GM19238 (cell line): ENCODE measurements at regions not wholly inside any gene's neighbourhood (a gene's known extent, or its start where the extent isn't known, plus 50 kb on each side); places are given as distances from the start of the nearest gene placed in this dataset.

Source experiments
- DNase-seq: peaks from one replicate; pipeline ENCODE4 v3.0.0; 2011; ENCODE audit warnings: low spot score; ENCODE audit not compliant: insufficient read length

DNA sequence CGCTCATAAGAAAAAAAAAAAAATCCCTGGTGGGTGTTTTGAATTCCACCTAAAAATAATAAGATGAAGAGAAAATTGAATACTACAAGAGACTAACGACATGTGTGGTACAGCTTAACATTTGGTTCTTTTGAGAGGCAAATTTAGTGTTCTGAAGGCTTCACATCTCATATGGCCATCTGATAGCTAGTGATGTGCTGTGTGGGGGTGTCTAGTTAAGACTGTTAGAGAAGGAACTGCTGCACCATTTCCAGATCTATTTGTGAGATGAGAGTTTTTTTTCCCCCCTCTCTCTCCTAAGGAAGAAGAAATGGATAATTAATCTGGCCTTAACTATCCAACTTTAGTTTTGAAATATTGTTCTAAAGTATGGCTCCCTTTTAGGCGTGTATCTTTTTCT lies 321.6 kb downstream of the SLC4A3 start:
- no peak for DNase-seq

DNA sequence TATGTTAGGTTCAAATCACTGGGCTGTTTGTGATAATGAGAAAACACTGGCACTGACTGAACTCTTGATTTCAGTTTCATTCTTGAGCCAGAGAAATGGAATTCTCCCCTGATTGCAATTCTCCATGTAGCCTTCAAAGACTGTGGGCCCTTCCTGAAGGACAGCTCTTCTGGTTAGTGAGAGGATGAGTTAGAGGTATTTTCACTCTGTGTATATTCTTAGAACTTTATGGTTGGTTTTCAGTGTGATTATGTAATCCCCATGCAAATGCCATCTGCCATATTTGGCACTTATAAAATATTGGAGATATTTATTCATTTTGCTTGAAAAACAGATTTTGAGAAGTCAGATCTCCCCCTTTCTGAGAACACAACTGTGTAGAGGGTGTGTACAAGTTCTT lies 323.7 kb downstream of the SLC4A3 start:
- DNase-seq, result no peak

DNA sequence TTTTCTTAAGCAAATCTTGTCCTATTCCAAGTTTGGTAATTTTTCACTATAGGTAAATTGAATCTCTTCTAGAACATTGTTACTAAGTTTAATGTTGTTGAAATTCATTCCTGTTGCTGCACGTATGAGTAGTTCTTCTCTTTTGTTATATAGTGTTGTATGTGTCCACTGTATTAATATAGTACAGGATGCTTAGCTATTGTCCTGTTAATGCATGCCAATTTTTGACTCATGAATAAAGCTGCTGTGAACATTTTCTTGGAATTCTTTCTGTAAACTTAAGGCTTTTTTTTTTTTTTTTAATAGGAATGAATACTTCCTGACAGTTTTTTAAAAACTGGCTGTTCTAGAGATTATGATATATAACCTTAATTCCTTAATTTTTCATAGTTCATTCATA lies 326.9 kb downstream of the SLC4A3 start:
- no peak for DNase-seq

DNA sequence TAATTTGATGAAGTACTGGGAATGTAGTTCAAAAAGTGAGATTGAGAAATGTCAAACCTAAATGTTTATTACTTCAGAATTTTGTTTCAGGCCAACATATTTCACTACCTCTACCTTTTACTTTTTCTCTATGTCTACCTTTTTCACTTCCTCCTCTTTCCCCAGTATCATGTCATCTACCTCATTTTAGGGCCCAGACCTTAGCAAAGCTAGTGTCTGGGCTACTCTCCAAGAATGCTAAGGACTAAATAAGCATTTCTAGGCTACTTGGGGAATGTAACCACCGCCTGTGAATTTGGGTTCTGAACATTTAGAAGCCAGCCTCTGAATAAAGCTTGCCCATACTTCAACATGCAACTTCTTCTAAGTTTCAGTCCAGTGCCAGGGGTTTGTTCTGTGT lies 330.4 kb downstream of the SLC4A3 start:
- no peak for DNase-seq

DNA sequence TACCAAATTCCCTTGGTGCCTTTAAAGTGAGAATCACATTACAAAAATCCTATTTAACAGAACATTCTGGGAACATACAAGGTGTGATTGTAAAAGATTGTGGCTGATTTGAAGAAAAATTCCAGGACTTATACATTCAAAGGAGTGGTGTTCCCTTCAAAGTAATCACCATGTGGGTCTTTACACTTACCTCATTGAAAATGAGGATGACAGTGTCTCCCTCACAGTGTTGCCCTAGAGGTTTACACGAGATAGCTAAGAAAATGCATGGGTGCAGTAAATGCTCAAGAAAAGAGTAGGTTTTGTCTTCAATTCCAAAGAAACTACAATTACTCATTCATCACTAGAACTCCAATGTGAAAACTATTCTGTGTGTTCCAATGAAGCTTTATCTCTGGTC lies 331.5 kb downstream of the SLC4A3 start:
- DNase-seq, result no peak

DNA sequence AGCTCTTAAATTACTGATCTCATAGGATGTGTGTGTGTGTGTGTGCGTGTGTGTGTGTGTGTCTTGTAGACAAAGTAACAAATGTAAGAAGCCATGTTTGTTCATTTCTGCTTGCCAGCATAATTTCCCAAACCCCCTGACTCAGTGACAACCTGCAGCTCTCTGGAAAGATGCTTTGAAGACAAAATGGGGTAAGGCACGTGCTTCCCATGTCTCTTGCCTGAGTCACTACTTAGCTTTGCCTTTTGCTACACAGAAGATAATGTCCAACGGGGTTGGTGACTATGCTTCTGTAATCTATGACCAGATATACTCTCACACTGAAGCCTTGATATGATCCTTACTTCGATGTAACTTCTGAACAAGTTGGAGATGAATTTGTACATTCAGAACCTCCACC lies 332.0 kb downstream of the SLC4A3 start:
- DNase-seq, result no peak

DNA sequence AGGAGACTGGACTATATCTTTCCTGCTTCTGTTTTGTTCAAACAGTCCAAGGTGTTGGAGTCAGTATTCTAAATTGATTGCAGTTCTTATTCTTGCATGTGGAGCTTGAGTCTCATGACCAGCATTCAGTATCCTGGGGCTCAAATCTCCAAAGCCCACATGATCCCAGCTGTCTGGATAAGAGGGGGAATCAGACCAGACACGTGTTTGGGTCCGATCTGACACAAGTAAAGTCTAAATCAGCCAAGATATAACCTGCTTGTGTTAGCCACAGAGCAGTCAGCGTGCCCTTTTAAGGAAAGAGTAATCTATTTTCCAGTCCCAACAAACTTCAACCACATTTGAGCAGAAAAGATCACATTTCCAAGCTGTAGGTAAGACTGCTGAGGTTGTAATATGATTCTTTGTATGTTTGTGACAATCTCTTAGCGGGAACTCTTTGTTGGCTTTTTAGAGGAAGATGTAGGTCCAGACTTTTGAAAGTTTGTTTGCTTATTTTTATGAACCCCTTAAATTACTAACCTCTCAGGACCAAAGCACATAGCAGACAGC lies 334.6 kb downstream of the SLC4A3 start:
- no peak for DNase-seq

DNA sequence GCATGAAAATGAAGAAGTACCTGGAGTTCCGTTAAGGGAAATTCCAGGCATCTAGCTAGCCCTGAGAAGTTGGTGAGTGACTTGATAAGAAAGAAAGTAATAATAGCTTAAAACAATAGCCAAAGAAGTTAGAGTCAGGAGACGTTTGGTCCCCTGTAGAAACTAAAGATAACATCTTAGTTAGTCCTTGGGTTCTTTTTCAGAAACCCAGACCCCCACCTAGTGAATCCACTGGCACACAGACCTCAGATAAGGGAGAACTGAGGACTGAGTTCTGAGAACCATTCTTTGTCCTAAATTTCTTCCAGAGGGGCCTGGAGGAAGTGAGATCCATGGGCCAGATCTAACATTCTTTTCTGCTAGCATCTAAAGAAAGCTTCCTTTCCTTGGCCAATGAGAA lies 335.4 kb downstream of the SLC4A3 start:
- DNase-seq, result no peak

DNA sequence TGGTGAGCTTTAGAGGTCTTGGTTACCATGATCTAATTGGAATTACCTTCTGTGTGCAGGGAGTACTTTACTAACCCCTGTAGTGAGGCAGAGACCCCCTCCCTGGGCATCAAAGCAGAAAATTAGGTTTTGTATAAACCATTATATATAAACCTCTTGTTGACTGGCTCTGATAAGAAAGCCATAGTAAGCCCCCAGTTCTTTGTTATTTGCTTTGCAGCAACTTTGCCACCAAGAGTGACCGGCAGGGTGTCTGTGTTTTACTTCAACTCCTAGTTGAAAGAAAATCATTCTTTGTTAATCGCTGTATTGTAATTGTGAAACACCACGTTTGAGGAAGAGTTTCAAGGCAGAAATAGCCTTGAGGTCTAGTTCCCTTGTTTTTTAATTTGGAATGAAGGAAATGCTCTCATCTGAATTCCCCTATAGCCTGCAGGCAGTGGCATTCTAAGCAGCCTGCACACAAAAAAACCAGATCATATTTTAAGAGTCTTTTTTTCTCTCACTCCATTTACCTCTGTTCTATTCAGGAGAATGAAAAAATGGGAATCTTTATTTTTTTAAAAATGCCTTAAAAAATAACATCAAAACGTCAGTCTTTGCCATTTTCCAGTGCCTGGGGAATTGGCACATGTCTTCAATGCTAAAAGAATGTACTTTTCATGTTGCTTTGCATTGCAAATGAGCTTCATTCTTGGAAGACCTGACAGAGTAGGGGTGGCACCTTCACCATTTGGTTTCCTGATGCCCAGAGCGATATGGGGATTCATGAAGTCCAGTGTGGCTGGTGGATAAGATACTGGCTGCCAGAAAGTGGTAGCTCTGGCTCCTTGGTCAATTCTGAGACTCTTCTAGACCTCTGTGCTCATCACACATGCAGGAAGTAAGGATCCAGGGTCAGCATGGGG lies 338.1 kb downstream of the SLC4A3 start:
- DNase-seq, result no peak

DNA sequence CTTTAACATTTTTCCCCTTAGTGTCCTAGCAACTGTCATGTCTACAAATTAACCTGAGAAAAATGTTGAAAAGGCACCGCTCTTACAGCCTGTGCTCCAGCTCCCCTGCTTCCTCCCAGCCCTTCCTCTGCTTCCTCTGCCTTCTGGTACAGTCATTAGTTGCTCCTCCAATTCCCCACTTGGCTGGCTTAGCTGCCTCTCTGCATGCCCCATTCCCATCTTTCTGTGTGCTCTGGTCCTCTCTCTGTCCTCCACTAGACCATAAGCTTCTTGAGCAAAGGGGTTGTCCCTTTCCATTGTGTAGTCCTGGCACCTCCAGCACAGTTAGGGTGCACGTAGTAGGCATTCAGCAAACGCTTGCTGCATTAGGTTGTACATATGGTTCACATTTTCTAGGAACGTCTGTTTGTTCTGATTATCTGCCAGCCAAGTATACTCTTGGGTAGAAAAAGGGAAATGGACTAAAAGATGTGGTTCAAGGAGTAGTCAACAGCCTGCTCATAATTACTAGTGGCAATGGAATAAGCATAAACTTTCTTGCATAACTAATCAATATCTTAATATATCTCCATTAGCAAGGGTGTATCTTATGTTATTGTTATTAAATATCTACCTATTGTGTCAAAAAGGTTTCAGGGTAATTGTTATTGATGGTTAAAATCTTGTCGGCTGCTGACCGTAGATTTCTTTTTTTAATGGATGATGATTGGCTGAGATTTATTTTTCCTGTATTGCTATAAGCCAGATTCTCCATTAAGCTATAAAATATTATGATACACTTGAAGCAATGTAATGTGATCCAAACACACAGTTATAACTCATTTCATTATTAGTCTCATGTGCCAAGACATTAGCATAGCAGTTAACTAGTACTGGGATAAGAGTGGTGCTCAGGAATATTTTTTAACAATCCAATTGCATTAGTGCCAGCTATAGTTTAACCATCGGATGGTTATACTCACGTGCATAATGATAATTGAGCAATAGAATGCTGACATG lies 340.1 kb downstream of the SLC4A3 start:
- DNase-seq, result no peak

DNA sequence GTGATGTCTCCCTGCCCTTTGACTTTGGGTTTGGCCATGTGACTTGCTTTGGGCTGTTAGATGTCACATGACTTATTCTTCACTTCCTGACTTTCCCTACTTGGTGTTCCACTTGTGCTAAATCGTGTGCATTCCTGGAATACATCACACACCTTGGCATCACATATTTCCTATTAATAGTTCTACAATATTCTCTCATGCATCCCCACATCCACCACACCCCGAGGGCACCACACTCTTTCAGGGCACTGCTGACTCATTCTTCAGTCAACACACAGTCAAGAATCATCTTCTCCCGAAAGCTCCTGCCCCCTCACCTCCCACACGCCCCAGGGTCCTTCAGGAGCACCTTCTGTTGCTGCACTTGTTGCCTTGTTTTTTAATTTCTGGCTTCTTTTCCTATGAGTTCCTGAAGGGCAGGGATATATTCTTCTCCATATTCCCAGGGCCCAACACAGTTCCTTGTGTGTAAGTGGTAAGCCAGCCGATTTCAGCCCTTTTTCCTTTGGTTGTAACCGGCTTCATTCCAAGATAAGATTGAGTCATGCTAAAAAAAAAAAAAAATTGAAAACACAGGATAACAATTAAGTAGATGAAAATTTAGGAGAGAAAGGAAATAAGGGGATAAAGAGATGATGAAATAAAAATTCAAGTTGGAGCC lies 341.4 kb downstream of the SLC4A3 start:
- no peak for DNase-seq

DNA sequence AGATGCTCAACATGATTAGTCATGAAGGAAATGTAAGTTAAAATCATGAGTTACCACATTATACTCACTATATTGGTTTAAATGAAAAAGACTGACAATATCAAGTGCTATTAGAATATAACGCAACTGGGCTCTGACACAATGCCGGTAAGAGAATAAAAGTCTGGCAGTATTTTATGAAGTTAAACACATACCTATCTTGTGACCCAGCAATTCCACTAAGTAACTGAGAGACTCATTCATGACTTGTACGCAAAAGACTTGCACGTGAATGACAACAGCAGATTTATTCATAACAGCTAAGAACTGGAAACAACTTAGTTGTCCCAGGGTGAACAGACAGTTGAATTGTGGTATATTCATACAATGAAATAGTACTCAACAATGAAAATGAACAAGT lies 342.1 kb downstream of the SLC4A3 start:
- no peak for DNase-seq

DNA sequence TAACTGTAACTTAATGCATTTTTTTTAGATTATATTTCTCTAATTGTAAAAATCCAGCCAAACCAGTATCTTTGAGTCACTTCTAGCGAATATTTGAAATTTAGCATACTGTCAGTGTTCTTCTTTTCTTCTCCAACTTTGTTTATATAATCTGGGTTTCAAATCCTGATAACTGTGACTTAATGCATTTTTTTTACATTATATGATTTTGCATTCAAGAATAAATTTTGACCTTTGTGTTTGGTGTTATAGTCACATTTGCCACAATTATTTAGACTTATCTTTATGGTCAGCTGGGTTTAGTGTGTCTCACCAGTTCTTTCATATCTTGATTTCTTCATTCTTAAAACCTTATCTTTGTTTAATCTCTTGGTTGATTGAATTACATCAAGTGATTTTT lies 345.7 kb downstream of the SLC4A3 start:
- DNase-seq, result no peak

DNA sequence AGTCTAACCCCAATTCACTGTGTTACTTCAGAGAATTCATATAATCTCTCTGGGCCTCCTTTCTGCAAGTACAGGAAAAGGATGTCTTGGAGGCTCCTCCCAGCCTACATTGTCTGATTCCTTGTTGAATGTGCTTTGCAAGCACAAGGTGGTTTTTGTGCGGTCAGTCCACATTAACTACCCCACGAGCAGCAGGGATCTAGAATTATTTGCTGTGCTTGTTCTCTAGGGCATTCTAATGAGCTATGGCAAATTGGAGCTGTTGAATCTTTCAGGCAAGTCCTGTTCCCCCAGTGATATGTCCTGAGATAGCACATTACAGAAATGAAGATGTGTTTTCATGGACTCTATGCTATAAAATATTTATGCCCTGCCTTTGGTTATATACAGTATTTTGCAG lies 349.4 kb downstream of the SLC4A3 start:
- no peak for DNase-seq

DNA sequence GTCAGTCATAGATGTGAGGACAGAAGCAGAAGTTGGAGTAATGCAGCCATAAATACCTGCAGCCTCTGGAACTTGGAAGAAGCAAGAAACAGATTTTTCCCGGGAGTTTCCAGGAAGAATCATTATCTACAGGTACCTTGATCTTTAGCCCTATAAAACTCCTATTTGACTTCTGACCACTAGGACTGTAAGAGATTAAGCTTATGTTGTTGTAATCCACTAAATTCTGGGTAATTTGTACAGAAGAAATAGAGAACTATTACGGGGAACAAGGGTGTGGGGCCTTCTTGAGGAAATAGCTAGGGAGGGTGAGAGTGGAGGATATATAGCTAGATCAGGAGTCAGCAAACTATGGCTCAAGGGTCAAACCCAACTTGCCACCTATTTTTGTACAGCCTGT lies 353.2 kb downstream of the SLC4A3 start:
- no peak for DNase-seq

DNA sequence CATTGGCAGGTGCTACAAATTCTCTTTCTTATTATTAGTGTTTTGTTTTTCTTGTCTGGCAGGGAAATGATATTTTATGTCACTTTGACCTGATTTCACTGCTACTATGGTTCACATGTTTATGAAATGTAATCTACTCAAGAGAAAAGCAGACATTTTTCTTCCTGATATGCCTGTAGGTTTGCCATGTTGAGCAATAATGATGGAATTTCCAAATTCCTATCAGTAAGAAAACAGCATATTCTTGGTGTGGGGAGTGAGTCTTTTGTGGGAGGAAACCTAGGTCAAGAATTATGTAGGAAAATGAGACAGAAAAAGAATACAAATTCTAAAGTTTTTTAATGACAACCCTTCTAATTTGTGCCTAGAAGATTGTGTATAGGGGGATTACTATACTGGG lies 356.4 kb downstream of the SLC4A3 start:
- DNase-seq, result no peak

DNA sequence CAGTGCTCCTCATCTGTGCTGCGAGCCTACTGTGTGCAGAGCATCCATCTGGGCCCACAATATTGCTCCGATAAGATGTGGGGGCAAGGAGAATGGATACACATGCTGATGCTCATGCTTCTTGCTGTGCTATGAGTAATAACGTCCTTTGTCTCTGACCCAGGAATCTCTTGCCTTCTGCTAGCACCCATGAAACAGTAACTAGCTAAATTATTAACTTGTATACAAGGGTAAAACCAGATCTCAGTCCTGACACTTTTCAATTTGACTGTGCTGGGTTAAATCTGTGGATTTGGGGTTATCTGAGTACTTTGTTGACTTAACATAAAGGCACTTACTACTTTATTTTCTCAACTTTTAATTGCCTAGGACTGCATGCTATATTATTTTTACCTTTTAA lies 357.6 kb downstream of the SLC4A3 start:
- DNase-seq, result no peak

DNA sequence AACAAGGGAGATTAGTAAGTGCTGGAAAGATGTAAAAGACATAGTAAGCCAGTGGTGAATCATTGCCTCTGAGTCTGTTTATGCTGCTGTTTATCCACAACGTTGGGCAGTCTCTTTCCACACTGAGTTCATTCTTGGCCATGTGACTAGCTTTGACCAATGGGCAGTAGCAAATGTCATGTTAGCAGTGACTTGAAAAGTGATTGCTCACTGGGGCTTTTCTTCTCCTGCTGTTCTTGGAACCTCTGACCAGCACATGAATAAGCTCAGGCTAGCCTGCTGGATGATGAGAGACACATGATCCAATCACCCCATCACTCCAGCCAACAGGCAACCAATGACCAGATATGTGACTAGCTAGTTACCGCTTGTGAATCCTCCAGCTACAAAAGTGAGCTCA lies 360.4 kb downstream of the SLC4A3 start:
- no peak for DNase-seq

DNA sequence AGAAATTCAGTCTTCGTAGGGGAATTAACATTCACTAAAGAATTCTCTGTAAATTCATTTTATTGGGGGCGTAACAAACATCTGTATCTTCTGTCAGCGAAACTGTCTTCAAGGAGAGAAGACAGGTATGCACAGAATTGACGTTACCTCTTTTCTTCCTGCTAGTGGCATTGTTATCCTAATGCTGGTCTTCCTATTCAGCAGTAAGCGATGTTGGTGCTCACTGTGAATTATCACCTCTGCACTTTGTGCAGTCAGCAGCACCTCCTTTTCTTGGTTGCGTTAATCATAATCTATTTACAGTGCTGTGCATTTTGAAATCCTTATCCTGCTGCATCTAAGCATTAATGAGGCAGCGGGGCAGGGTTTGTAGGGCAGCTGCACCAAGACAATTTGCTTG lies 362.3 kb downstream of the SLC4A3 start:
- no peak for DNase-seq

DNA sequence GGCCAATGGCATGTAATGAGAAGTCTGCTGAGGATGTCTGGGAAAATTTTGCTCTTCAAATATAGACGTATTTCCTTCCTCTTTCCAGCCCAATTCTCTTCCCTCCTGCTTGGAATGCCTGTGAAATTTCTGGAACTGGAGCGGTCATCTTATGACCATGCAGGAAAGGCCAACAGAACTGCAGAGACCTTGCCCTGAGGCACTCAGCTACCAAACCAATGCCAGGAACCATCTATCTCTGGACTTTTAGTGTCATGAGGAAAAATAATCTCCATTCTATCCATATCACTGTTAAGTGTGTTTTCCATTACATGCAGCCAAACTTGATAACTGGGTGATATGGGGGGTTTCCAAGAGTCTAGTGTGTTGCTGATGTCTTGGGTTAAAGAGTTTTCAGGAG lies 363.7 kb downstream of the SLC4A3 start:
- no peak for DNase-seq

DNA sequence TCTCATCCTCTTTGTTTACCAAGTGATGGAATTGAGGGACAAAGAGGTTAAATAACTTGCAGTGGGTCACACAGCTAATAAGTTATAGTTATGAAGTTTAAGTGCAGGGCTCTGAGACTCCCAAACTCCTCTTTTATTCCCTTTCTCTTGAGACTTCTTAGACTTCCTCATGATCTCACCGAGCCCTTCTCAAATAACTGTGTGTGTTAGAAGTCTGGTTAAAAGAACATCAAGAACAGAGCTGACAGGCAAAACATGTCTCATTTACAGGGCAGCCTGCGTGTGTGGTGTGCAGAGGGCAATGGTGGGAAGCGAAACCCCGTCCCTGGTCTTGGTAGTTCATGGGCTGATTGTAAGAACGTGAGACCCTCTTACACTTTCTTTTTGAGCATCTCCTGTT lies 368.0 kb downstream of the SLC4A3 start:
- DNase-seq, result no peak
